ENCODE measurements at regions not wholly inside any gene's neighbourhood (a gene's known extent, or its start where the extent isn't known, plus 50 kb on each side); places are given as distances from the start of the nearest gene placed in this dataset.

- no peak for DNase-seq (ENCODE audit: low read depth in 2 of 2)
- TF ChIP-seq, protein P1, sequence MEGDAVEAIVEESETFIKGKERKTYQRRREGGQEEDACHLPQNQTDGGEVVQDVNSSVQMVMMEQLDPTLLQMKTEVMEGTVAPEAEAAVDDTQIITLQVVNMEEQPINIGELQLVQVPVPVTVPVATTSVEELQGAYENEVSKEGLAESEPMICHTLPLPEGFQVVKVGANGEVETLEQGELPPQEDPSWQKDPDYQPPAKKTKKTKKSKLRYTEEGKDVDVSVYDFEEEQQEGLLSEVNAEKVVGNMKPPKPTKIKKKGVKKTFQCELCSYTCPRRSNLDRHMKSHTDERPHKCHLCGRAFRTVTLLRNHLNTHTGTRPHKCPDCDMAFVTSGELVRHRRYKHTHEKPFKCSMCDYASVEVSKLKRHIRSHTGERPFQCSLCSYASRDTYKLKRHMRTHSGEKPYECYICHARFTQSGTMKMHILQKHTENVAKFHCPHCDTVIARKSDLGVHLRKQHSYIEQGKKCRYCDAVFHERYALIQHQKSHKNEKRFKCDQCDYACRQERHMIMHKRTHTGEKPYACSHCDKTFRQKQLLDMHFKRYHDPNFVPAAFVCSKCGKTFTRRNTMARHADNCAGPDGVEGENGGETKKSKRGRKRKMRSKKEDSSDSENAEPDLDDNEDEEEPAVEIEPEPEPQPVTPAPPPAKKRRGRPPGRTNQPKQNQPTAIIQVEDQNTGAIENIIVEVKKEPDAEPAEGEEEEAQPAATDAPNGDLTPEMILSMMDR (IDR thresholded peaks at IDR 0.05; ENCODE audit: low read depth, low read length): no peak
- H3K4me3 ChIP-seq (replicated peaks in 1 of 2; ENCODE audit: low read depth in 2 of 2, low read length in 2 of 2): no peak overlapping the region
These were observed 76.0 kb downstream of the CD83 start for GRCh38 chr6:14193524-14193923.

- H3K4me3 ChIP-seq (replicated peaks in 1 of 2; ENCODE audit: low read depth in 2 of 2, low read length in 2 of 2): no peak overlapping the region
- no peak for DNase-seq (ENCODE audit: low read depth in 2 of 2)
- TF ChIP-seq, protein P1 (IDR thresholded peaks at IDR 0.05; ENCODE audit: low read depth, low read length): no peak
These were observed 76.9 kb downstream of the CD83 start for GRCh38 chr6:14194483-14194882.

DNA sequence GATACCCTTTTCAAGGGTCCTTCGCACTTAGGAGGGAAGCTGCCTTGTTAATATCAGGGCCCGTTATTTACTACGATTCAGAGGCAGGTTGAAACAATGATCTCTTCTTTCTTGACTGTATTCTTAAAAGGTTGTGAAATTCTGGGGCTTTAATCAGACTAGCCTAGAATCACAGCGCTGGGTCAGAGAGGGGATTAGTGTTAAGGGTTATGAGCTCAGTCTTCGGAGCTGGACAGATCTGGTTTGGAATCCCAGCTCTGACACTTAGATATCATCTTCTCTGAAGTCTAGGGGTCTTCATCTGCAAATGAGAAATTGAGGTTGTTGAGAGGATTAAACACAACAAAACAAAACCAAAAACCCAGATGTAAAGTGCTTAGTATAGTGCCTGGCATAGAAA lies 77.4 kb downstream of the CD83 start:
- H3K4me3 ChIP-seq (replicated peaks in 1 of 2; ENCODE audit: low read depth in 2 of 2, low read length in 2 of 2): no peak overlapping the region
- TF ChIP-seq, protein P1 (IDR thresholded peaks at IDR 0.05; ENCODE audit: low read depth, low read length): no peak
- DNase-seq (ENCODE audit: low read depth in 2 of 2): no peak

DNA sequence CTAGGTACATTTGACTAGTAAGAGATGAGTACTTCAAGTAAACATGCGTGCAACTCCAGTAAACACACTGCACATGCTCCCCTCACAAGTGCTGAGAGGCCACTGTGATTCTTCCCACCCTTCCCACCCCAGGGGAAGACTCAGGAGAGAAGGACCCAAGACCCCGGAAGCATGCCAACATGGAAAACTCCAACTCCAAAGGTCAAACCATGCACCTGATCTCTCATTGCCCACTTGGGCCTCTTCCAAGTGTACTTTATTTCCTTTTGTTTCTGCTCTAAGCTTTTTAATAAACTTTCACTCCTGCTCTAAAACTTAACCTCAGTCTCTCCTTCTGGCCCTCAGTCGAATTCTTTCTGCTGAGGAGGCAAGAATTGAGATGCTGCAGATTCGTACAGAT lies 78.5 kb downstream of the CD83 start:
- TF ChIP-seq, protein P1 (IDR thresholded peaks at IDR 0.05; ENCODE audit: low read depth, low read length): no peak
- no peak for DNase-seq (ENCODE audit: low read depth in 2 of 2)
- H3K4me3 ChIP-seq (replicated peaks in 1 of 2; ENCODE audit: low read depth in 2 of 2, low read length in 2 of 2): no peak overlapping the region

- TF ChIP-seq, protein P1 (IDR thresholded peaks at IDR 0.05; ENCODE audit: low read depth, low read length): no peak
- no peak overlapping the region for H3K4me3 ChIP-seq (replicated peaks in 1 of 2; ENCODE audit: low read depth in 2 of 2, low read length in 2 of 2)
- DNase-seq (ENCODE audit: low read depth in 2 of 2): peak in 1 of 2 donors; percentile 7
These were observed 79.5 kb downstream of the CD83 start for GRCh38 chr6:14197118-14197517.

DNA sequence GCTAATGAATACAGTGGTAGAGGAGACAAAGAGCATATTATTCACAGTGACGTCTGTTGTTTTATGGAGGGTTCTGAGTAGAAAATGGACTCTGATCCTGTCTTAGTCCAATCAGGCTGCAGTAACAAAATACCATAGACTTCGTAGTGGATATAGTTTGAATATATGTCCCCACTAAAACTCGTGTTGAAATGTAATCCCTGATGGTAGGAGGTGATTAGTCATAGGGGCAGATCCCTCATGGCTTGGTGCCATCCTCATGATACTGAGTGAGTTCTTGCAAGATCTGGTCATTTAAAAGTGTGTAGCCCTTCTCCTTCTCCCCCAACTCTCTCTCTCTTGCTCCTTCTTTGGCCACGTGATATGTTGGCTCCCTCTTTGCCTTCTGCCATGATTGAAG lies 82.5 kb downstream of the CD83 start:
- DNase-seq (ENCODE audit: low read depth in 2 of 2): peak; percentile 28 to 73
- H3K4me3 ChIP-seq (replicated peaks in 1 of 2; ENCODE audit: low read depth in 2 of 2, low read length in 2 of 2): no peak overlapping the region
- TF ChIP-seq, protein P1 (IDR thresholded peaks at IDR 0.05; ENCODE audit: low read depth, low read length): no peak

DNA sequence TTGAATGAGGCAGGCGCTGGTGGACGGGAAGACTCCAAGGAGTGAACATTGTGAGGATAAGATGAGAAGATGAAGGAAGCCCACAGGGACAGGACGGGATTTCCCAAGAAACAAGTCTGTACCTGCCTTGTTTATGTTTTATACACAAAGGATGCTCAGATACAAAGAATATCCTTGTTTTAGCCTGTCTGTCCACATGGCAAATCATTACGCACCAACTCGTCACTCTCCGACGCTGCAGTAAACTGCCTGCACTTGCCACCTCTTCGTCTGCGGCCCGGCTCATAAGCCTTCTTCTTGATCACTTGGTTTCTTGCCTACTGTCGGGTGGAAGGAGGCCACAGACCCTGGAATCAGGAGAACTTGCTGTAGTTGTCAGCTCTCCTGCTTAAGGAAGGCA lies 85.4 kb downstream of the CD83 start:
- H3K4me3 ChIP-seq (replicated peaks in 1 of 2; ENCODE audit: low read depth in 2 of 2, low read length in 2 of 2): no peak overlapping the region
- no peak for DNase-seq (ENCODE audit: low read depth in 2 of 2)
- TF ChIP-seq, protein P1 (IDR thresholded peaks at IDR 0.05; ENCODE audit: low read depth, low read length): no peak
